Astrocyte of the spinal cord (primary cell): ENCODE measurements at regions not wholly inside any gene's neighbourhood (a gene's known extent, or its start where the extent isn't known, plus 50 kb on each side); places are given as distances from the start of the nearest gene placed in this dataset.
A peak's percentile ranks its signal among the peaks of the same experiment; 100 is the strongest.

Experiments
- DNase-seq: peaks from one replicate; pipeline ENCODE4 v3.0.0; 2011; ENCODE audit warnings: low read depth, low spot score
- H3K4me3 ChIP-seq: 2 replicates; pipeline ENCODE4 v1.5.1; 2011; ENCODE audit warnings: low read depth, mild to moderate bottlenecking, low read length, moderate library complexity
- CTCF ChIP-seq: IDR thresholded peaks from 2 replicates; pipeline ENCODE4 v1.5.1; 2012; ENCODE audit warnings: low read depth, mild to moderate bottlenecking, low read length, inconsistent platforms
- in situ Hi-C: cut with HindIII; loops from 2 replicates; pipeline ENCODE4 v1.10.0; 2017; ENCODE audit warnings: low sequenced_read_pairs

- in situ Hi-C loops: no loop called here
These were observed 113.5 kb upstream of the TTC29 start for GRCh38 chr4:147059064-147059731.

GRCh38 chr4:147060151-147060931, 114.7 kb upstream of the TTC29 start:
- in situ Hi-C loops: no loop called here
- no peak for TF ChIP-seq CTCF
- no peak overlapping the region for H3K4me3 ChIP-seq
- peak; percentile 92 for DNase-seq

More at GRCh38 chr4:147059064-147059731, 113.5 kb upstream of the TTC29 start:
- TF ChIP-seq CTCF: no peak
- no peak for DNase-seq
- H3K4me3 ChIP-seq: no peak overlapping the region

- DNase-seq: no peak
- H3K4me3 ChIP-seq: no peak overlapping the region
- in situ Hi-C loops: no loop called here
- no peak for TF ChIP-seq CTCF
These were observed 119.2 kb upstream of the TTC29 start for GRCh38 chr4:147064856-147065255.

- DNase-seq: no peak
- H3K4me3 ChIP-seq: no peak overlapping the region
- in situ Hi-C loops: no loop called here
- no peak for TF ChIP-seq CTCF
These were observed 122.9 kb upstream of the TTC29 start for GRCh38 chr4:147068564-147068963.

GRCh38 chr4:147071209-147071740, 125.6 kb upstream of the TTC29 start:
- in situ Hi-C loops: no loop called here
- DNase-seq: no peak
- no peak overlapping the region for H3K4me3 ChIP-seq
- no peak for TF ChIP-seq CTCF

GRCh38 chr4:147076179-147076578, 130.5 kb upstream of the TTC29 start:
- H3K4me3 ChIP-seq: no peak overlapping the region
- TF ChIP-seq CTCF: no peak
- DNase-seq: no peak
- in situ Hi-C loops: no loop called here
